GM21786 (cell line): ENCODE measurements at regions not wholly inside any gene's neighbourhood (a gene's known extent, or its start where the extent isn't known, plus 50 kb on each side); places are given as distances from the start of the nearest gene placed in this dataset.
"Not testable (repeated sequence)": the region's sequence is repeated elsewhere in the genome, so short reads cannot be mapped to it uniquely, and the experiment has no call there.

Experiments used
- ATAC-seq: cut with Tn5 transposase; IDR thresholded peaks from one replicate; pipeline ENCODE4 v1.9.1; 2021; ENCODE audit not compliant: unreplicated experiment

DNA sequence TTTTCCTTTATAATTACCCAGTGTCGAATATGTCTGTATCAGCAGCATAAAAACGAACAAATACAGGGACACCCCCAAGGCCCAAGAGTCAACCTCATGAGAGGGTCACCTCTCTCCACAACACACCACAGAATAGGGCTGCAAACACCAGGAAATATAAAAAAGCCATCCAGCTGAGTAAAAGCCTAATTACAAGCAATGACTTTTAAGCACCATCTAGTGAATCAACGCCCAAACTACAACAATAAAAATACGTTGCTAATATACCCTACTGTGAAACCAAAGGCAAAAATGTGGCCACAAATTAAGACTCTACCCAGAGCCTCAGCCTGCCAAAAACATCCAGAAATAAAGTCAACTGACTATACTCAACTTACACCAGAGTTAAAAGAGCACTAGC, 817.9 kb upstream of the NEGR1 start:
- no peak for ATAC-seq

DNA sequence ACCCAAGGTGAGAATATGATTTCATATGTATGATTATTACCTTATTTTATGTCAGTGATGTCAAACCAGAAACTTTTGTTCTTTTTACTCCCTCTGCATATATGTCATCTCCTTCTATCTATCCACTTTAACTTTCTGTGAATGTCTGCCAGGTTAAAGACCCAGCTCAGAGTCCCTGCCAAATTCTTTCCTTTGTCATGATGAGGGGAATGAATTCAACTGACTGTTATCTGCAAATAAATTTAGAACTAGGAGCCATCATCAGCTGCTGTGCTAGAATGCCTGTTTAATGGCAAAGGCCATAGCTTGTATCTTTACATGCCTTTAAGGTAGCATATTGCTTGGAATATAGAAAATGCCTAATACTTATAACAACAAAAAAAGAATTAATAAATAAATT, 815.6 kb upstream of the NEGR1 start:
- no peak for ATAC-seq

DNA sequence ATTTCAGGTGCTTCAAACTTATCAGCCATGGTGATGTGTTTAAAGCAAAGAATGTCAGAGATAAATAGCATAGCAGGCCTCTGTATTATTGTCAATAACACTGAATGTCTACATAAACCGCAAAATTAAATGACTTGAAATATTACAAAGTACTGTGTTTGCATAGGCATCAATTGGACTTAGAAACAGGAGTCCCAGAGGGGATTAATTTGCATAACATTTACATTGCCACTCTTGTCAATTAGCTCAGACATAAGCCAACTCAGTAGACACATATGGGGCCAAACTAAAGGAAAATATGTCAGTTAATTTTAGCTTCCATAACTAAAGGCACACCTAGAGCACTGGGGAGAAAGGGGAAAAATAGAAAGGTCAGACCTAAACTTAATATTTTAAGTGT, 814.5 kb upstream of the NEGR1 start:
- ATAC-seq = no peak

DNA sequence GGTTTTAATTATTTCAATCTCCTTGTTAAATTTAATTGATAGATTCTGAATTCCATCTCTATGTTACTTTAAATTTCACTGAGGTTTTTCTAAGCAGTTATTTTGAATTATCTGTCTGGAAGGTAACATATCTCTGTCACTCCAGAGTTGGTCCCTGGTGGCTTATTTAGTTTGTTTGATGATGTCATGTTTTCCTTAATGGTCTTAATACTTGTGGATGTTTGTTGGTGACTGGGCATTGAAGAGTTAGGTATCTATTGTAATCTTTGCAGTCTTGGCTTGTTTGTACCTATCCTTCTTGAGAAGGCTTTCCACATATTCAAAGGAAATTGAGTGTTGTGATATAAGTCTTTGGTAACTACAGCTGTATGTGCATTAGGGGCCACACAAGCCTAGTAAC, 810.0 kb upstream of the NEGR1 start:
- ATAC-seq = no peak

DNA sequence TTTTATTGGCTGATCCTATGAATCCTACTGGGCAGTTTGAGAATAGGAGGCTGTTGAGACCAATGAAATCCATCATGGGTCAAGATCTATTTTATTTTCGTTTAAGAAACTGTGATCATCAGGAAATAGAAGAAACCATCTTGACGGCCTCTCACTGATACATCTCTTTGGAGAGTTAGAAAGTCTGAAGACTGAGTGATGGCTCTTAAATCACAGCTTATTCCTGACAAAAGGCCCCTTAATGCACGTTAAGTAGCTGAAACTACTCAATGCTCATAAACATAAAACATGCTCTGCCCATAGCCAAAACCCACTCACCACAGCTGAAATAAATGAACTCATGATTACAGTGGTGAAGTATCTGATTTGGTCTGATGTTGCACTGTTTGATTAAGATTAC, 784.5 kb upstream of the NEGR1 start:
- ATAC-seq = no peak

DNA sequence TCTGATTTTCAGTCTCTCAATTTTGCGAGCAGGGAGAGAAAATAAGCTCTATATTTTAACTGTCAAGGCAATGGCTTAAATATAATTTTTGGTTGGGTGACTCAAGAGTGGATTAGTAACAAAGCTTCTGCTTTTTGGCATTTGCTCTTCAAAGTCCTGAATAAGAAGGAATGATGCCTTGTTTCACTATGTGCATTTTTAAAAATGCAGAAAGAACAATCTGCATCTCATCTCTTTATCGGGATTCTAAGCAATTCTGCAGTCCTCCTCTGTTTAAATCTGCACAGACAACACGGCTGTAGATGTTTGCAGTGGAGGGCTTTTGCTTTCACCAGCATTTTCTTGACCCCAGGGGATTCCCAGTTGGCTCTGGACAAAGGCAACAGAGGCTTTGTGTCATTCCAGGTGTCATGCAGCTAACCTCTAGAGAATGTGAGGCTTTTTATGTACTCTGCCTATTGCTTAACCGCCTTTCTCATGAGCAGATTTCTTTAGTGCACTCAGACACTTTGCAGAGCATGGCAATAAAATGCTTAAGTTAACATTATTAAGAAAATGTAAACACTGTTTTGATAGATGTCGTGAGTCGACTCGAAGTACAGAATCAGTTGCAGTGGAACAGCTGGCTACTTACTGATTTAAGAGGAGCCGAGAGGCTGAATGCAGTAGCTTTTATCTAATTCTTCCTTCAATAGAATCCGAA, 783.2 kb upstream of the NEGR1 start:
- ATAC-seq = no peak

GRCh38 chr1:73056826-73057225, 774.5 kb upstream of the NEGR1 start:
- no peak for ATAC-seq

- ATAC-seq = no peak
Observed at GRCh38 chr1:73044241-73045036, 762.1 kb upstream of the NEGR1 start.

GRCh38 chr1:73042403-73042802, 760.1 kb upstream of the NEGR1 start:
- ATAC-seq = no peak

DNA sequence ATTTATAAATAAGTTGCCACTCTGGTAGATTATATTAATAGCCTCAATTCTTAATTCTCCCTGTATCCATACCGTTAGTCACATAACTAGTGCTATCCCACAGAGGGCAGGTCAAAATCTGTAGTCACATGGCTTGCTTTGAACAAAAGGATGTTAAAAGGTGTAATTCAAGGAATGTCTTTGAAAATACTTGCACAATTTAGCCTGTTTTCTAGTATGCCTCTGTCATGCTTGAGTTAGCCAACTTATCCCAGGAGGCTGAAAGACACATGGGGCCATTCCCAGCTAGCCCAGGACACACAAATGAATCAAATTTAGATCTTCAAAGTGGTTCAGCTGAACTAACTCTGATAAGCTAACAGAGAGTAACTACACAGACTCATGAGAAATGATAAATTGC, 758.5 kb upstream of the NEGR1 start:
- no peak for ATAC-seq

GRCh38 chr1:73034271-73034670, 751.9 kb upstream of the NEGR1 start:
- ATAC-seq = no peak

DNA sequence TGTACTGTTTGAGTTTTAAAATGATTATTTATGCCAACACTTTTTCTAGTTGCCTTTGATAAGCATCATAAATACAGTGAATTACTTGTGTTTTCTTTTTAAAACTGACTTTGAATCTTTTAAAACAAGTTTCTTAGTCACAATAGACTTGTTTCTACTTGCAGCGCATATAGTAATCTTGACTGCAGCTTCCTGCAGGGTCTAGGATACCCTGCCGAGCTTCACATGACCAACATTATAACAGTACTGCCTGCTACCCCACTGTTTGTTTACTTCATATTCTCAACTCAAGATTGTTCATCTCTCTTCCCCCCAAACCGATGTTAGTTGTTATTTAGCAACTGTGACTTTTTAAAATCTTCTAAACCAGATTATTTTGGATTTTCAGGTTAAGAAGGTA, 751.3 kb upstream of the NEGR1 start:
- no peak for ATAC-seq

DNA sequence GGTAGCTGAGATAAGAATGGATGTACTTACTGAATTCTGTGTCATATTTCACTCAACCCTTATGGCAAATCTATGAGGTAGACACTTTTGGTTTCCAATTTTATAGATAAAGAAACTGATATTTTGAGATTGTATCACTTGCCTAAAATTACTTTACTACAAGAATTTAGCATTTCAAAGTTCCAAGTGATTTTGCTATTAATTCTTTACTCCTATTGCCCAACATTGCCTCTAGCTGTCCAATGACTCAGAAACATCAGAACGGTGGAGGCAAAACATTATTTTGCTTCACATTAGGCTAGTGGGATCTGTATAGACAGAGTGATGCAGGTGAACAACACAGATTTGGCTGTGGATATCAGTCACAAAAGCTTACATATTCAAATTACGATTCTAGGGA, 747.2 kb upstream of the NEGR1 start:
- ATAC-seq = no peak

- no peak for ATAC-seq
Observed at GRCh38 chr1:73026114-73026513, 743.8 kb upstream of the NEGR1 start.

DNA sequence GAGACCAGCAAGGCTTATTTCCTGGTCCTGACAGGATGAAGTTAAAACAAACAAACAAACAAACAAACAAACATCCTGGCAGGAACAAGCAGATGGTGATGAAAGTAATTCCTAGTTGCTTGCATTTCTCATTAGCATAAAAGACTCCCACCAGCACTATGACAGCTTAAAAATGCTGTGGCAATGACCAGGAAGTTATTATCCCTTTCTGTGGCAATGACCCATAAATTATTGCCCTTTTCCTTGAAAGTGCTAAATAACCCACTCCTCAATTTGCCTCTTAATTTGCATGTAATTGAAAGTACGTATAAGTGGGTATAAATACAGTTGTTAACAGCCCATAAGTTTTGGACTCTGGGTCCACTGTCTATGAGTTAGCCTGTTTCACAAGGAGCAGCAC, 727.6 kb upstream of the NEGR1 start:
- ATAC-seq = no peak

DNA sequence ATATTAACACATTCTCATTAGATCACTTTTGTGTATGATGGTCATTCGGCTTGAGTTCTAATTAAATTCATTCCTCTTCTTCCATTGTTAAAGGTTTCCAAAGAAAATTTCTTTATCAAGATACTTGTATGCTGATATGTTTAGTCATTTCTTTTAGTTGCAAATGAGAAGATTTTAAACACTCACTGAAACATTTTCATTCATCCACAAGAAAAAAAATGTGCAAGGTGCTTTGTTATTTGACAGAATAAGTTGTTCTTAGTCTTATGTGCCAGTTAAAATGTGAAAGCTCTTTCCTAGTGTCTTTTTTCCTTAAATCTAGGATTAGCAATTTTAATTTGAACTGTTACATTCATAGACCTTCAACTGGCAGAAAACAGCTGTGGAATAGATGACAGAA, 727.0 kb upstream of the NEGR1 start:
- ATAC-seq = no peak

DNA sequence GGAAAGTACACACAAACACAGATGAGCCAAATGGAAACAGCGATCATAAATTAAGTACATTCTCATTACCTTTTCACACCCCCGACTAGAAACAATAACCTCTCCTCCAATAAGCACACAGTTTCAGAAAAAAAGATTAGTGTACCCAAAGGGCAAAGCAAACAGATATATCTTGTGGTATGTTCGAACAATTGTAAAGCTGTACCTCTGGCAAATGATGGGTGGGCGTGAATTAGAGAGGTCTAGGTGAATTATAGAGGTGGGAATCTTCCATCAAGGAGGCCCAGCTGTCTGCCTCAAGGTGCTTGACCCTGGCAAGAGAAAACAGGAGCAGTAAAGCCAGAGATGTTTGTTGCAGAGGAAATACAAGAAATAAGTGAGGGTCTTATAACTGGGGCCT, 715.3 kb upstream of the NEGR1 start:
- ATAC-seq = no peak

- no peak for ATAC-seq
Observed at GRCh38 chr1:72997041-72997440, 714.7 kb upstream of the NEGR1 start.

- ATAC-seq = not testable (repeated sequence)
Observed at GRCh38 chr1:72987871-72988270, 705.5 kb upstream of the NEGR1 start.

GRCh38 chr1:72986591-72987290, 704.4 kb upstream of the NEGR1 start:
- ATAC-seq = no peak

DNA sequence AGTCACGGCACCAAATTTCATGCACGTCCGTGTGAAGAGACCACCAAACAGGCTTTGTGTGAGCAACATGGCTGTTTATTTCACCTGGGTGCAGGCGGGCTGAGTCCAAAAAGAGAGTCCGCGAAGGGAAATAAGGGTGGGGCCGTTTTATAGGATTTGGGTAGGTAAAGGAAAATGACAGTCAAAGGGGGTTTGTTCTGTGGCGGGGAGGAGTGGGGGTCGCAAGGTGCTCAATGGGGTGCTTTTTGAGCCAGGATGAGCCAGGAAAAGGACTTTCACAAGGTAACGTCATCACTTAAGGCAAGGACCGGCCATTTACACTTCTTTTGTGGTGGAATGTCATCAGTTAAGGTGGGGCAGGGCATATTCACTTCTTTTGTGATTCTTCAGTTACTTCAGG, 702.7 kb upstream of the NEGR1 start:
- not testable (repeated sequence) for ATAC-seq

DNA sequence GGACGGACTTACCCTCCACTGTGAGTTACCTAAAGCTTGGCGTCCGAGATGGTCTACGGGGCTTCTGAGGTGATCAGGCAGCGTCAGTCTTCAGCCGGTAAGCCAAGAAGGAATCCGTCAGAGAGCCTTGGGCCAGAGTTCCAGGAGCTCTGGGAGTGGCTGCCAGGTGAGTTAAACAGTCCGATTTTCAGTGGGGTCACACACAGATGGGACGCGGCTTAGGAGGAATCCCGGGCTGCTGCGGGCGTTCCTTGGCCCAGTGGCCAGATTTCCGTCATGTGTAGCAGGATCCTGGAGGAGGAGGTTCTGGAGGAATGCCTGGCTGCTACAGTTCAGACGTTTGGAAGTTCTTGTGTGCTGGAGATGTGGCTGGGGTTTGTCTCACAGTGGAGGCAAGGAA, 700.7 kb upstream of the NEGR1 start:
- not testable (repeated sequence) for ATAC-seq
